Thyroid gland (tissue), 4 donors: ENCODE measurements at regions not wholly inside any gene's neighbourhood (a gene's known extent, or its start where the extent isn't known, plus 50 kb on each side); places are given as distances from the start of the nearest gene placed in this dataset.

Source experiments
- DNase-seq, 2 donors: peaks; one replicate each; pipeline ENCODE4 v3.0.0-alpha.2; 2019
- H3K27ac ChIP-seq, 3 donors: fragments of 200-600 bp; sonication (generic); 1 replicate in 2 of 3; 2 replicates in 1 of 3; pipeline ENCODE4 v1.5.1; 2016 to 2019; ENCODE audit warnings: mild to moderate bottlenecking in 1 of 3, moderate library complexity in 1 of 3
- H3K27me3 ChIP-seq: fragments of 200-600 bp; sonication (generic); one replicate; pipeline ENCODE4 v1.5.1; 2019
- H3K36me3 ChIP-seq, 2 donors: fragments of 200-600 bp; sonication (generic); one replicate each; pipeline ENCODE4 v1.5.1; 2016 to 2019
- H3K4me1 ChIP-seq, 2 donors: fragments of 200-600 bp; sonication (generic); one replicate each; pipeline ENCODE4 v1.5.1; 2017 to 2019
- H3K4me3 ChIP-seq, 3 donors: fragments of 200-600 bp; sonication (generic); replicated peaks in 1 of 3; 1 replicate in 2 of 3; 2 replicates in 1 of 3; pipeline ENCODE4 v1.5.1; 2016; ENCODE audit warnings: mild to moderate bottlenecking in 1 of 3
- H3K9me3 ChIP-seq: fragments of 200-600 bp; sonication (generic); one replicate; pipeline ENCODE4 v1.5.1; 2017
- POLR2A ChIP-seq, 2 donors: fragments of 450-650 bp; IDR thresholded peaks; one replicate each; pipeline ENCODE4 v1.6.1; 2017; ENCODE audit warnings: antibody characterized with exemption in 2 of 2, mild to moderate bottlenecking in 2 of 2, moderate library complexity in 1 of 2
- WGBS, 2 donors: methylation state at CpG; one replicate each; pipeline ENCODE4 v1.1.5; 2017; 5-methylcytosine and 5-hydroxymethylcytosine counted together
- intact Hi-C: fragments of 100-400 bp; cut with DNase I; formaldehyde crosslinking; loops from one replicate; pipeline ENCODE4 v1.15.1; 2023
- TF ChIP-seq, protein P1 (sequence below), 6 experiments: fragments of 200-600 bp in 3 of 6; fragments of 450-650 bp in 3 of 6; sonication (generic) in 3 of 6; IDR thresholded peaks; one replicate each; pipeline ENCODE4 v1.5.1; 2016 to 2019; ENCODE audit warnings: antibody characterized with exemption in 6 of 6, mild to moderate bottlenecking in 2 of 6, inconsistent platforms in 1 of 6, moderate library complexity in 1 of 6

GRCh38 chr3:115388166-115388565, 235.1 kb upstream of the GAP43 start:
- Histone ChIP-seq H3K27me3 (no peaks in the 10 kb centered on the region), H3K36me3 (no peaks in the 10 kb centered on the region), H3K9me3 (no peaks in the 10 kb centered on the region), H3K27ac (no peak overlapping the region), H3K4me3 (no peak overlapping the region), H3K4me1 (no peaks in the 10 kb centered on the region)
- intact Hi-C loops, result no loop called here
- 63 to 75% methylated on average over 1 of the region's 1 CpG for WGBS, 2 donors
- TF ChIP-seq, protein P1, sequence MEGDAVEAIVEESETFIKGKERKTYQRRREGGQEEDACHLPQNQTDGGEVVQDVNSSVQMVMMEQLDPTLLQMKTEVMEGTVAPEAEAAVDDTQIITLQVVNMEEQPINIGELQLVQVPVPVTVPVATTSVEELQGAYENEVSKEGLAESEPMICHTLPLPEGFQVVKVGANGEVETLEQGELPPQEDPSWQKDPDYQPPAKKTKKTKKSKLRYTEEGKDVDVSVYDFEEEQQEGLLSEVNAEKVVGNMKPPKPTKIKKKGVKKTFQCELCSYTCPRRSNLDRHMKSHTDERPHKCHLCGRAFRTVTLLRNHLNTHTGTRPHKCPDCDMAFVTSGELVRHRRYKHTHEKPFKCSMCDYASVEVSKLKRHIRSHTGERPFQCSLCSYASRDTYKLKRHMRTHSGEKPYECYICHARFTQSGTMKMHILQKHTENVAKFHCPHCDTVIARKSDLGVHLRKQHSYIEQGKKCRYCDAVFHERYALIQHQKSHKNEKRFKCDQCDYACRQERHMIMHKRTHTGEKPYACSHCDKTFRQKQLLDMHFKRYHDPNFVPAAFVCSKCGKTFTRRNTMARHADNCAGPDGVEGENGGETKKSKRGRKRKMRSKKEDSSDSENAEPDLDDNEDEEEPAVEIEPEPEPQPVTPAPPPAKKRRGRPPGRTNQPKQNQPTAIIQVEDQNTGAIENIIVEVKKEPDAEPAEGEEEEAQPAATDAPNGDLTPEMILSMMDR (IDR thresholded peaks at IDR 0.05), result no peak
- TF ChIP-seq POLR2A (IDR thresholded peaks at IDR 0.05), result no peak
- no peak for DNase-seq

GRCh38 chr3:115388811-115389210, 234.5 kb upstream of the GAP43 start:
- Histone ChIP-seq H3K9me3 (no peaks in the 10 kb centered on the region), H3K36me3 (no peaks in the 10 kb centered on the region), H3K4me3 (no peak overlapping the region), H3K27ac (no peak overlapping the region), H3K27me3 (no peaks in the 10 kb centered on the region), H3K4me1 (no peaks in the 10 kb centered on the region)
- intact Hi-C loops, result no loop called here
- no peak for DNase-seq
- WGBS, 2 donors, result 60 to 69% methylated on average over 3 of the region's 3 CpGs
- TF ChIP-seq, protein P1 (IDR thresholded peaks at IDR 0.05), result no peak
- no peak for TF ChIP-seq POLR2A (IDR thresholded peaks at IDR 0.05)

DNA sequence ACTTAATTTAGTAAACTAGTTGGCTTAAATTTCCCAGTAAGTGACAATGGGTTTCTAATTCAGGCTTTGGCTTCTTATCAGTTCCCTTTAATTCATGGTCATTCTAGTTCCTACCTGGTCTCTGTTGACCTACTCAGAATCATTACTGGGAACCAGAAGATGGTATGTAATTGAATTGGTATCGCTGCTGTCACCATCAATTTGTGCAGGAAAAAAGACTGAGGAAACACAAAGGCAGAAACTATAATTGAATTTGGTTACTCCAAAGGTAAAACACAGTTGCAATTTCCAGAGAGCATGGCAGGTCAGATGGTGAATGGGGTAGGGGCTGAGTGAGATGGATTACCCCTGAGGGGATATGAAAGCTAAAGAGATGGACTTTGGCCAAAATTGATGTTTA, 226.5 kb upstream of the GAP43 start:
- no peak for DNase-seq
- Histone ChIP-seq H3K4me3 (no peak overlapping the region), H3K4me1 (no peaks in the 10 kb centered on the region), H3K27ac (no peak overlapping the region), H3K9me3 (no peaks in the 10 kb centered on the region), H3K27me3 (no peaks in the 10 kb centered on the region), H3K36me3 (no peaks in the 10 kb centered on the region)
- no peak for TF ChIP-seq POLR2A (IDR thresholded peaks at IDR 0.05)
- TF ChIP-seq, protein P1 (IDR thresholded peaks at IDR 0.05), result no peak
- intact Hi-C loops, result no loop called here
- 97 to 98% methylated on average over 1 of the region's 1 CpG for WGBS, 2 donors

GRCh38 chr3:115397433-115397832, 225.9 kb upstream of the GAP43 start:
- H3K9me3 ChIP-seq, result no peaks in the 10 kb centered on the region
- no peaks in the 10 kb centered on the region for H3K4me1 ChIP-seq
- DNase-seq, result no peak
- intact Hi-C loops, result no loop called here
- H3K27ac ChIP-seq, result no peak overlapping the region
- no peaks in the 10 kb centered on the region for H3K36me3 ChIP-seq
- no peak overlapping the region for H3K4me3 ChIP-seq
- H3K27me3 ChIP-seq, result no peaks in the 10 kb centered on the region
- no peak for TF ChIP-seq POLR2A (IDR thresholded peaks at IDR 0.05)
- TF ChIP-seq, protein P1 (IDR thresholded peaks at IDR 0.05), result no peak
- WGBS, 2 donors, result 84 to 91% methylated on average over 1 of the region's 1 CpG

- intact Hi-C loops, result no loop called here
These were observed 224.8 kb upstream of the GAP43 start for GRCh38 chr3:115398506-115398905.

More at GRCh38 chr3:115398506-115398905, 224.8 kb upstream of the GAP43 start:
- WGBS, 2 donors, result 87 to 93% methylated on average over 3 of the region's 3 CpGs
- Histone ChIP-seq H3K9me3 (no peaks in the 10 kb centered on the region), H3K27me3 (no peaks in the 10 kb centered on the region), H3K4me1 (no peaks in the 10 kb centered on the region), H3K27ac (no peak overlapping the region), H3K4me3 (no peak overlapping the region), H3K36me3 (no peaks in the 10 kb centered on the region)
- TF ChIP-seq, protein P1 (IDR thresholded peaks at IDR 0.05), result no peak
- TF ChIP-seq POLR2A (IDR thresholded peaks at IDR 0.05), result no peak
- DNase-seq, result no peak
